GM12875 (cell line): ENCODE measurements at regions not wholly inside any gene's neighbourhood (a gene's known extent, or its start where the extent isn't known, plus 50 kb on each side); places are given as distances from the start of the nearest gene placed in this dataset.

Experiments
- H3K4me3 ChIP-seq: one replicate; pipeline ENCODE4 v1.5.1; 2011; ENCODE audit warnings: low read depth, low read length, control low read depth
- CTCF ChIP-seq: IDR thresholded peaks from 2 replicates; pipeline ENCODE4 v1.5.1; 2011; ENCODE audit warnings: low read depth, mild to moderate bottlenecking, control low read depth, inconsistent platforms, low read length, moderate library complexity, borderline replicate concordance; ENCODE audit not compliant: insufficient read depth

DNA sequence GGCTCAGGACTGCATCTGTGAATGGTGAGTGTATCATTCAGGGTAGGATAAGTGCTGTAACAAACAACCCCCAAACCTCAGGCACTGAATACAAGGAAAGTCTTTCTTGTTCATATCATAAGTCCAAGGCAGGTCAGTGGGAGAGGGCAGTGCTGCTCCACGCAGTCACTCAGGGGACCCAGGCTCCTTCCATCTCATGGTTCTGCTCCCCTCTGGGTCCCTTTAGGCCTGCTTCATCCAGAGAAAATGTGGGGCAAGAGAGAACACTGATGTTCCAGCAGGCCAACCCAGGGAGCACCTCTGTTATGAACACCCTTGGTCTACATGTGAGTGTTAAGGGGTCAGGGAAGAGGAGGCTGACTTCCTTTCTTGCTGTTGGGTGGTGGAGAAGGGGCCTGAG is 187.8 kb downstream of the CHST1 start:
- TF ChIP-seq CTCF = no peak

DNA sequence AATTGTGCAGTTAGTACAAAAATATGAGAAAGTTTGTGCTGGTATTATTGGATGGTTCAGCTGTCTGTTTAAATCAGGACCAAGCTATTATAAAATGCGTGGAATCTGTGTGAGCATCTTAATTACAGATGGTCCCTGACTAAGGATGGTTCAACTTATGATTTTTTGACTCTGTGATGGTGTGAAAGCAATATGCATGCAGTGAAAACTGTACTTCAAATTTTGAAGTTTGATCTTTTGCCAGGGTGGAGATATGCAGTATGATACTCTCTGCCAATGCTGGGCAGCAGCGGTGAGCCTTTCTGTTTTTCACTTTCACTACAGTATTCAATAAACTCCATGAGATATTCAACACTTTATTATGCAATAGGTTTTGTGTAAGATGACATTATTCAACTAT is 189.3 kb downstream of the CHST1 start:
- TF ChIP-seq CTCF = no peak

More for the DNA sequence above, 187.8 kb downstream of the CHST1 start:
- H3K4me3 ChIP-seq = no peak overlapping the region

GRCh38 chr11:45475173-45475572 is 189.0 kb upstream of the SYT13 start:
- TF ChIP-seq CTCF = no peak
- H3K4me3 ChIP-seq = no peak overlapping the region

More for the DNA sequence above, 189.3 kb downstream of the CHST1 start:
- no peak overlapping the region for H3K4me3 ChIP-seq

- no peak overlapping the region for H3K4me3 ChIP-seq
- no peak for TF ChIP-seq CTCF
Measured at GRCh38 chr11:45473341-45473895, 187.3 kb upstream of the SYT13 start.

DNA sequence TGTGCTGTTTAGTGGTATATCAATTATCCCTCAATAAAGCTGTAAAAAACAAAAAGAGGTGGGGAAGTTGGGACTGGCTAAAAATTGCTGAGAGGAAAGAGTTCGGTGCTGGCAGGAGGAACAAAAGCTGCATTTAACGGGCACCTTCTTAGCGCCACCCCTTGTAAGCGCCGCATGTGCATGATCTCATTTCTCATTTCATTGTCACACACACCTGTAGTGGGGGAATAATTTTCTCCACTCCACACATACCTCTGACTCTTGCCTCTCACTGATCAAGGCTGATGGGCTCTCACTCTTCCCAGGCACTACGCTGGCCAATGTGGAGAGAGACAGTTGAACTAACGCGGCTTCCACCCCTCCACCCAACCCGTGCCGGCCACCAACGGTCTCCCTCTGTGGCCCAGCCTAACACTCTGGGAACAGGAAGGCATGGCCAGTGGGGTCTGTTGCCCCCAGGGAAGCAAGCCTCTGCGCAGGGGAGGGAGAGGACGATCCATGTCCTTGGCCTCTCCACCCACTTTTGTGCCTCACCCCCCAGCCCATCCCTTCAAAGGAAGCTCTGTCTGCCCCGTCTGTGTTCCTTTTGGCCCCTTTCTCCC is 186.7 kb upstream of the SYT13 start:
- no peak overlapping the region for H3K4me3 ChIP-seq
- TF ChIP-seq CTCF = no peak

DNA sequence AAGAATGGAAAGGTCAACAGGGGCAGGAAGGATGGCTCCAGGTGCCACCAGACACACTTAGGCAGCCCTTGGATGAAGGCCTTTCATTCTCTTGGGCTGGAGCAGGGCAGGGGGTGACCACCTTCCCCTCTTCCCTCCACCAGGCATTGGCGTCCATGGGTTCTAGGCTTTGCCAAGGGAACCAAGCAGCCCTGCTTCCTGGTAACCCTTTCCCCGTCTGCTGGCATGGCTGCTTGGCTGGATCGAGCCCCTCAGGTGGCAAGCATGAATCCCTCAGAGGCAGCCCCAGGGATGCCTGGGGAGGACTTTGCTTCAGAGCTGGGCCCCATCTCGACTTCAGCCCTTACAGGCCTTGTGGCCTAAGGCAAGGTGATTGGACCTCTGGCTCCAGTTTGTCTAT is 185.1 kb upstream of the SYT13 start:
- no peak for TF ChIP-seq CTCF
- H3K4me3 ChIP-seq = no peak overlapping the region

DNA sequence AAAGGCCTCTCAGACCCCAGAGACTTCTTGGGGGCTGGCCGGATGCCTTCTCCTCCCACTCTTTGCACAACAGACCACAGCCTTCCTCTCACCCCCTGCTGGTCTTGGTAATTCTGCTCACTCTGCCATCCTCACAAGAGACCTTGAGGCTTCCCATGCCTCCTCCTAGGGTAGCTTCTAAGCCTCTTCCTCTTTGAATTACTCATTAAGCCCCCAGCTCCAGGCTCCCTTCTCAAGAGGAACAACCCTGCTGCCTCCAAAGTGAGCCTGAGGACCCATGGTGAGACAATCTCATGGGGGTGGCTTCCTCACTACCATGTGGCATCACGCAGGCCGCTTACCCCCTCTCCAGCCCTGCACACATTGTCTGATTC is 184.6 kb upstream of the SYT13 start:
- no peak for TF ChIP-seq CTCF
- H3K4me3 ChIP-seq = no peak overlapping the region
